ENCODE measurements at regions not wholly inside any gene's neighbourhood (a gene's known extent, or its start where the extent isn't known, plus 50 kb on each side); places are given as distances from the start of the nearest gene placed in this dataset.

GRCh38 chr12:131458931-131459772 lies 251.7 kb upstream of the SFSWAP start:
- TF ChIP-seq, protein P1, sequence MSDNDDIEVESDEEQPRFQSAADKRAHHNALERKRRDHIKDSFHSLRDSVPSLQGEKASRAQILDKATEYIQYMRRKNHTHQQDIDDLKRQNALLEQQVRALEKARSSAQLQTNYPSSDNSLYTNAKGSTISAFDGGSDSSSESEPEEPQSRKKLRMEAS (IDR thresholded peaks at IDR 0.05; ENCODE audit: low read depth, low read length), result no peak
- no peak for TF ChIP-seq POLR2A (IDR thresholded peaks at IDR 0.05; ENCODE audit: extremely low read depth, insufficient read length)
- TF ChIP-seq, protein P2, sequence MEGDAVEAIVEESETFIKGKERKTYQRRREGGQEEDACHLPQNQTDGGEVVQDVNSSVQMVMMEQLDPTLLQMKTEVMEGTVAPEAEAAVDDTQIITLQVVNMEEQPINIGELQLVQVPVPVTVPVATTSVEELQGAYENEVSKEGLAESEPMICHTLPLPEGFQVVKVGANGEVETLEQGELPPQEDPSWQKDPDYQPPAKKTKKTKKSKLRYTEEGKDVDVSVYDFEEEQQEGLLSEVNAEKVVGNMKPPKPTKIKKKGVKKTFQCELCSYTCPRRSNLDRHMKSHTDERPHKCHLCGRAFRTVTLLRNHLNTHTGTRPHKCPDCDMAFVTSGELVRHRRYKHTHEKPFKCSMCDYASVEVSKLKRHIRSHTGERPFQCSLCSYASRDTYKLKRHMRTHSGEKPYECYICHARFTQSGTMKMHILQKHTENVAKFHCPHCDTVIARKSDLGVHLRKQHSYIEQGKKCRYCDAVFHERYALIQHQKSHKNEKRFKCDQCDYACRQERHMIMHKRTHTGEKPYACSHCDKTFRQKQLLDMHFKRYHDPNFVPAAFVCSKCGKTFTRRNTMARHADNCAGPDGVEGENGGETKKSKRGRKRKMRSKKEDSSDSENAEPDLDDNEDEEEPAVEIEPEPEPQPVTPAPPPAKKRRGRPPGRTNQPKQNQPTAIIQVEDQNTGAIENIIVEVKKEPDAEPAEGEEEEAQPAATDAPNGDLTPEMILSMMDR (IDR thresholded peaks at IDR 0.05; ENCODE audit: low read depth, low read length), result no peak

Measured in NB4 (cell line).